ENCODE measurements at regions not wholly inside any gene's neighbourhood (a gene's known extent, or its start where the extent isn't known, plus 50 kb on each side); places are given as distances from the start of the nearest gene placed in this dataset.

DNA sequence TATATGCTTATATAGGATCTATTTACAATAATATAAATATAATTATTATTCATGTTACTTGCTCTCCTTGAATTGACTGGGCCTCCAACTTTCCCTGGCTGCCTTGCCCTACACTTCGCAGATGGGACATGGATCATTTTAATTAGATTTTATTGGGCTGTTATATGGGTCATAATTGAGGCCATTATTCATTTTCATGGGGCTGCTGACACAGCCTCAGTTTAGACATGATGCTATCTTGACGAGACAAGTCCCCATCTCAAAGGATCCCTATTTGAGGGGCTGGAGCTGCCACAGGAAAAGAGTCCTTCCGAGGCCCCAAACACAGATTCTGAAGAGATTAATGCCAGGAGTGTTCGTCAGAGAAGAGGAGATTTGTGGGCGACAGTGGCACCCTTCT is 170.4 kb downstream of the DHX35 start:
- Histone ChIP-seq H3K4me3 (ENCODE audit: low read length in 2 of 2) (no peak overlapping the region), H3K4me1 (ENCODE audit: control insufficient read depth, insufficient read depth, low read length) (no peaks in the 10 kb centered on the region), H3K27ac (ENCODE audit: low read length) (no peak overlapping the region)

DNA sequence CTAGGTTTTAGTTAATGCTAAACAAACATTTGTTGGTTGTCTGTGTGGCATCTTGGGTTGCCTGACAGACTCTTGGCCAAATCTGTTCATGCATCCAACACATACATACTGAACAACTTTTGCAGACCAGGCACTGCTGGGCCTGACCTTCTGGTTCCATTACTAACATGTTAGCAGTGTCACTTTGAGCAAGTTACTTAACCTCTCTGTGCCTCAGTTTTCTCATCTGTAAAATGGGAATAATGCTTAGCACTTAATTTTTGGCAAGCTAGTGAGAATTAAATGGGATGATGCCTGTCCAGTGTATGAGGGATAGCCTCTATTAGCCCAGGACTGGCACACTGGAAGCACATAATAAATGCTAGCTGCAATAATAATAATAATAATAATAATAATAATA is 169.9 kb downstream of the DHX35 start:
- Histone ChIP-seq H3K27ac (ENCODE audit: low read length) (no peak overlapping the region), H3K27me3 (ENCODE audit: control insufficient read depth in 1 of 2, insufficient read depth in 2 of 2, low read length in 2 of 2) (no peaks in the 10 kb centered on the region), H3K4me3 (ENCODE audit: low read length in 2 of 2) (no peak overlapping the region), H3K9ac (ENCODE audit: low read length in 2 of 2) (no peak overlapping the region), H3K9me3 (ENCODE audit: control insufficient read depth in 2 of 2, low read length in 2 of 2) (peaks cover 0 to 2% of the 10 kb centered on the region in 2 donors), H3K36me3 (ENCODE audit: control insufficient read depth in 2 of 2, insufficient read depth in 2 of 2, low read length in 2 of 2) (no peaks in the 10 kb centered on the region), H3K4me1 (ENCODE audit: control insufficient read depth, insufficient read depth, low read length) (no peaks in the 10 kb centered on the region)

More for the DNA sequence above, 170.4 kb downstream of the DHX35 start:
- no peaks in the 10 kb centered on the region for H3K27me3 ChIP-seq (ENCODE audit: control insufficient read depth in 1 of 2, insufficient read depth in 2 of 2, low read length in 2 of 2)
- peaks cover 0 to 2% of the 10 kb centered on the region in 2 donors for H3K9me3 ChIP-seq (ENCODE audit: control insufficient read depth in 2 of 2, low read length in 2 of 2)
- no peaks in the 10 kb centered on the region for H3K36me3 ChIP-seq (ENCODE audit: control insufficient read depth in 2 of 2, insufficient read depth in 2 of 2, low read length in 2 of 2)
- no peak overlapping the region for H3K9ac ChIP-seq (ENCODE audit: low read length in 2 of 2)

DNA sequence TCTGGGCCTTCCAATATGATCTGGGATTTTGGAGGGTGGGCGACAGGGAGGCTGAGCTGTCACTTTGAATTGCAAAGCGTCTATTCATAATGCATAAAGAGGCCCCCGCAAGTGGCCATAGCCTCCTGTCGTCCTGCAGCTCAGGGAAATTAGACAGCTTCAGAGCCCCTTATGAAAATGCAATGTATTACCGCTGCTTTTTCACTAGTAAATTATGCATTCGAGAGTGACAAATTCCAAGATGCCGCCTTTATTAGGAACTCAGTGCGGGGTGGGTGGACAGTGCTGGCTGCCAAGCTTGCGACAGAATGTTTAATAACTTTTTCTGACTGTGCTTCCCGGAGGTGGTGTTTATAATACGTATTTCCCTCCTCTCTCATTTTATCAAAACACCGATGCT is 168.5 kb downstream of the DHX35 start:
- peaks cover 0 to 2% of the 10 kb centered on the region in 2 donors for H3K27me3 ChIP-seq (ENCODE audit: control insufficient read depth in 1 of 2, insufficient read depth in 2 of 2, low read length in 2 of 2)
- no peak overlapping the region for H3K27ac ChIP-seq (ENCODE audit: low read length)
- H3K36me3 ChIP-seq (ENCODE audit: control insufficient read depth in 2 of 2, insufficient read depth in 2 of 2, low read length in 2 of 2) = no peaks in the 10 kb centered on the region
- H3K9ac ChIP-seq (ENCODE audit: low read length in 2 of 2) = no peak overlapping the region
- no peaks in the 10 kb centered on the region for H3K4me1 ChIP-seq (ENCODE audit: control insufficient read depth, insufficient read depth, low read length)
- H3K4me3 ChIP-seq (ENCODE audit: low read length in 2 of 2) = no peak overlapping the region
- H3K9me3 ChIP-seq (ENCODE audit: control insufficient read depth in 2 of 2, low read length in 2 of 2) = peaks cover 0 to 6% of the 10 kb centered on the region in 2 donors

DNA sequence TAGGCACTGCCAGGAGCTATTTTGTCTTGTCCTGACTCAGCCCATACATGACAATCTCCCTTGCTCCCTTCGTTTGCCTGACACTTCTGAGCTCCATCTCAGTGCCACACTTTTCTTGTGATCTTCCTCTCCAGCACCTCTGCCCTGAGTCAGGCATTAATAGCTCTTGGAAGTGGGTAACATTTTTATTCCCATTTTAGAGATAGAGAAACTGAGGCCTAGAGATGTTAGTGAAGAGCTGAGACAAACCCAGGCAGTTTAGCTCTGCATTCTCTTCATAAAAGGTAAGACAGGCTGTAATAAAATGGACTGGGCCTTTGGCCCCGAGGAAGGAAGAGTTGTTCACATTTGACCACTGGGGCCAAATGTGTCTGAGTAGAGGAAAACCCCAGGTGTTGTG is 167.4 kb downstream of the DHX35 start:
- no peak overlapping the region for H3K9ac ChIP-seq (ENCODE audit: low read length in 2 of 2)
- H3K36me3 ChIP-seq (ENCODE audit: control insufficient read depth in 2 of 2, insufficient read depth in 2 of 2, low read length in 2 of 2) = no peaks in the 10 kb centered on the region
- H3K27ac ChIP-seq (ENCODE audit: low read length) = no peak overlapping the region
- H3K4me1 ChIP-seq (ENCODE audit: control insufficient read depth, insufficient read depth, low read length) = no peaks in the 10 kb centered on the region
- peaks cover 0 to 11% of the 10 kb centered on the region in 2 donors for H3K9me3 ChIP-seq (ENCODE audit: control insufficient read depth in 2 of 2, low read length in 2 of 2)
- H3K27me3 ChIP-seq (ENCODE audit: control insufficient read depth in 1 of 2, insufficient read depth in 2 of 2, low read length in 2 of 2) = peaks cover 0 to 2% of the 10 kb centered on the region in 2 donors
- no peak overlapping the region for H3K4me3 ChIP-seq (ENCODE audit: low read length in 2 of 2)

DNA sequence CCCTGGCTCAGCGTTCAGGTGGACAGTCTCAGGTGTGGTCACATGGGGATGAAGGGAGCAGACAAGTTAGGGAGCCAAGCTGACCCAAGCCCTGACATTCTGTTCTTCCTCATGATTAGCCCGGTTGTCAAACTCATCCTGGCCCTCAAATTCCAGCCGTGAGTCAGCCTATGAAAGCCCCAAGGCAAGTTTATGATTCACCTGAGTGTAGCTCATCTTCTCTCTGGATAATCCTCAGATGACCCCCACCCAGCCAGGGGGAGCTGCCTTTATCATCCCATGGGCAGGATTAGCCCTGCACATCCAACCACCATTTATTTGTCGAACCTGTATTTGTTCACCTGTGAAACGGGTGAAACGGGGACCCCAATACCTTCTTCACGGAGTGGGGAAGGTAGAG is 161.9 kb downstream of the DHX35 start:
- Histone ChIP-seq H3K27me3 (ENCODE audit: control insufficient read depth in 1 of 2, insufficient read depth in 2 of 2, low read length in 2 of 2) (peaks cover 0 to 12% of the 10 kb centered on the region in 2 donors), H3K9ac (ENCODE audit: low read length in 2 of 2) (no peak overlapping the region), H3K36me3 (ENCODE audit: control insufficient read depth in 2 of 2, insufficient read depth in 2 of 2, low read length in 2 of 2) (no peaks in the 10 kb centered on the region)

DNA sequence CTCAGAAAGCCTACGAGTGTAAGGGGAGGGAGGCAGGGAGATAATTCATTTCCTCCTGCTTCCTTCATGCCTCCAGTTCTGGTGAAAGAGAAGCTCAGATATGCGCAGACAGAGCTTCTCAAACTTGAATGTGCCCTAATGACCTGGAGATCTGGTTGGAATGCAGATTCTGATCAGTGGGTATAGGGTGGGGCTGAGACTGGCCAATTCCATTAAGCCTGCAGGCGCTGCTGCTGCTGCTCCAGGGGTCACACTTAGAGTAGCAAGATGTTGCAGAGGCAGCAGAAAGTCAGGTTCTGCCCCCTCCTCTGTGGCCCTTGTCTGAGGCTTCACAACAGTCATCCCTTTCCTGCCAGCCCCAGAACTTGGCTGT is 161.0 kb downstream of the DHX35 start:
- Histone ChIP-seq H3K27me3 (ENCODE audit: control insufficient read depth in 1 of 2, insufficient read depth in 2 of 2, low read length in 2 of 2) (peaks cover 0 to 12% of the 10 kb centered on the region in 2 donors), H3K4me1 (ENCODE audit: control insufficient read depth, insufficient read depth, low read length) (no peaks in the 10 kb centered on the region), H3K27ac (ENCODE audit: low read length) (no peak overlapping the region), H3K36me3 (ENCODE audit: control insufficient read depth in 2 of 2, insufficient read depth in 2 of 2, low read length in 2 of 2) (no peaks in the 10 kb centered on the region), H3K9me3 (ENCODE audit: control insufficient read depth in 2 of 2, low read length in 2 of 2) (peaks cover 0 to 9% of the 10 kb centered on the region in 2 donors), H3K4me3 (ENCODE audit: low read length in 2 of 2) (no peak overlapping the region), H3K9ac (ENCODE audit: low read length in 2 of 2) (no peak overlapping the region)

More for the DNA sequence above, 161.9 kb downstream of the DHX35 start:
- Histone ChIP-seq H3K9me3 (ENCODE audit: control insufficient read depth in 2 of 2, low read length in 2 of 2) (peaks cover 0 to 9% of the 10 kb centered on the region in 2 donors), H3K4me3 (ENCODE audit: low read length in 2 of 2) (no peak overlapping the region), H3K4me1 (ENCODE audit: control insufficient read depth, insufficient read depth, low read length) (no peaks in the 10 kb centered on the region), H3K27ac (ENCODE audit: low read length) (no peak overlapping the region)

DNA sequence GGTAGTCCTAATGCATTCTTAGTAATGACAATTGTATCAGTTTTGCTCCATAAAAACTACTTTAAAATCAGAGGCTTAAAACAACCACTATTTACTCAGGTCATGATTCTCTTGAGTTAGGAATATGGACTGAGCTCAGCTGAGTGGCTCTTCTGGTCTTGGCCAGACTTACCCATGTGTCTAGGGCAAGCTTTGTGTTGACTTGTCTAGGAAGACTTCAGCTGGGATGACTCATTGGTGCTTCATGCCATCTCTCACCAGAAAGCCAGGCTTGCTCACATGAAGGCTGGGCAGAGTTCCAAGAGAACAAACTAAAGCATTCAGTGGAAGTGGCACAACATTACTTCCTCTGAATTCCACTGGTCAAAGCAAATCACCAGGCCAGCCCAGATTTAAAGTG is 155.3 kb downstream of the DHX35 start:
- Histone ChIP-seq H3K9ac (ENCODE audit: low read length in 2 of 2) (no peak overlapping the region), H3K9me3 (ENCODE audit: control insufficient read depth in 2 of 2, low read length in 2 of 2) (peaks cover 0 to 13% of the 10 kb centered on the region in 2 donors), H3K27ac (ENCODE audit: low read length) (no peak overlapping the region), H3K27me3 (ENCODE audit: control insufficient read depth in 1 of 2, insufficient read depth in 2 of 2, low read length in 2 of 2) (peaks cover 6 to 10% of the 10 kb centered on the region in 2 donors), H3K4me1 (ENCODE audit: control insufficient read depth, insufficient read depth, low read length) (no peaks in the 10 kb centered on the region), H3K36me3 (ENCODE audit: control insufficient read depth in 2 of 2, insufficient read depth in 2 of 2, low read length in 2 of 2) (no peaks in the 10 kb centered on the region), H3K4me3 (ENCODE audit: low read length in 2 of 2) (no peak overlapping the region)

DNA sequence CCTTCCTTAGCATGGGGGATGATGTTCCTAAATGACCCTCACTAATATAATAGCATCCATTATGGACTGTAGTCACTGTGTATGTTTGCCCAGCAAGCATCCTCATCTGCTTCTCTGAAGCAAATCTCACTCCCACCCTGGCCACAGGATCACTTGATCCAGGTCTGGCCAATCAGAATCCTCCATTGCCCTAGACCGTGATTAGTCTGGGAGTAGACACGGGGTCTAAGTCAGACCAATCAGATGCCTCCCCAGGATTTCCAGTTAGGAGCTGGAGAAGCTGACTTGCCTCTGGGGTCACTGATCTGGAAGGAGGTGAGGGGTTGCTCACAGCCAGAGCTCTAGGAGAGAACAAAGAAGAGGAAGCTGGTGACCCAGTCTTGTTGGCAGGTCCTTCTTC is 153.9 kb downstream of the DHX35 start:
- no peaks in the 10 kb centered on the region for H3K4me1 ChIP-seq (ENCODE audit: control insufficient read depth, insufficient read depth, low read length)
- no peaks in the 10 kb centered on the region for H3K36me3 ChIP-seq (ENCODE audit: control insufficient read depth in 2 of 2, insufficient read depth in 2 of 2, low read length in 2 of 2)
- H3K27ac ChIP-seq (ENCODE audit: low read length) = no peak overlapping the region
- H3K9me3 ChIP-seq (ENCODE audit: control insufficient read depth in 2 of 2, low read length in 2 of 2) = peaks cover 0 to 13% of the 10 kb centered on the region in 2 donors
- H3K9ac ChIP-seq (ENCODE audit: low read length in 2 of 2) = no peak overlapping the region
- H3K4me3 ChIP-seq (ENCODE audit: low read length in 2 of 2) = no peak overlapping the region
- peaks cover 7 to 15% of the 10 kb centered on the region in 2 donors for H3K27me3 ChIP-seq (ENCODE audit: control insufficient read depth in 1 of 2, insufficient read depth in 2 of 2, low read length in 2 of 2)

DNA sequence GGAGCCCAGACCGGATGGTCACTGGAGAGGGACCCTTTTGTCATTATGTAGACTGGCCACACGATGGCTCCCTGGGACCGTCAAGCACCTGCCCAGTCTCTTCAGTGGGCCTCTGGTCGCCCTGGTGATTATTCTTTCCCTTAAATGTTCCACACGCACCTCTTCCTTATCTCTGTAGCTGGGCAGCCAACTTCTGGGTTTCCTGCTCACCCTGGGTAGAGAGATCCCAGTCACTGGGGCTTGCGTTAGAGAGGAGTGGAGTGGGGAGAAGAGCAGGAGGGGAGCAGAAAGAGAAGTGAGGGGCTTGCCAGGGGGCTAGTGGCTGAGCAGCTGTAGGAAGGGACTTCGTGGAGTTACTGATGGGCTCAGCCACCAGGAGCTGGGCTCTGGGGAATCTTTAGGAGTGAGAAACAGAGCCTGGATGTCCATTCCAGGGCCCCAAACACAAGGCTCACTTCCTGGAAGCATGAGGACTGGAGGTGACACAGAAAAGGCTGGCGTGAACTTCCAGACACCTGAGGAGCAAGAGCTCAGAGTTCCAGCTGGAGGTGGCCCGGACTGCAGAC is 150.1 kb downstream of the DHX35 start:
- Histone ChIP-seq H3K27me3 (ENCODE audit: control insufficient read depth in 1 of 2, insufficient read depth in 2 of 2, low read length in 2 of 2) (peaks cover 19 to 34% of the 10 kb centered on the region in 2 donors), H3K4me1 (ENCODE audit: control insufficient read depth, insufficient read depth, low read length) (no peaks in the 10 kb centered on the region), H3K9me3 (ENCODE audit: control insufficient read depth in 2 of 2, low read length in 2 of 2) (peaks cover 0 to 9% of the 10 kb centered on the region in 2 donors), H3K36me3 (ENCODE audit: control insufficient read depth in 2 of 2, insufficient read depth in 2 of 2, low read length in 2 of 2) (no peaks in the 10 kb centered on the region), H3K4me3 (ENCODE audit: low read length in 2 of 2) (no peak overlapping the region), H3K27ac (ENCODE audit: low read length) (no peak overlapping the region), H3K9ac (ENCODE audit: low read length in 2 of 2) (no peak overlapping the region)

DNA sequence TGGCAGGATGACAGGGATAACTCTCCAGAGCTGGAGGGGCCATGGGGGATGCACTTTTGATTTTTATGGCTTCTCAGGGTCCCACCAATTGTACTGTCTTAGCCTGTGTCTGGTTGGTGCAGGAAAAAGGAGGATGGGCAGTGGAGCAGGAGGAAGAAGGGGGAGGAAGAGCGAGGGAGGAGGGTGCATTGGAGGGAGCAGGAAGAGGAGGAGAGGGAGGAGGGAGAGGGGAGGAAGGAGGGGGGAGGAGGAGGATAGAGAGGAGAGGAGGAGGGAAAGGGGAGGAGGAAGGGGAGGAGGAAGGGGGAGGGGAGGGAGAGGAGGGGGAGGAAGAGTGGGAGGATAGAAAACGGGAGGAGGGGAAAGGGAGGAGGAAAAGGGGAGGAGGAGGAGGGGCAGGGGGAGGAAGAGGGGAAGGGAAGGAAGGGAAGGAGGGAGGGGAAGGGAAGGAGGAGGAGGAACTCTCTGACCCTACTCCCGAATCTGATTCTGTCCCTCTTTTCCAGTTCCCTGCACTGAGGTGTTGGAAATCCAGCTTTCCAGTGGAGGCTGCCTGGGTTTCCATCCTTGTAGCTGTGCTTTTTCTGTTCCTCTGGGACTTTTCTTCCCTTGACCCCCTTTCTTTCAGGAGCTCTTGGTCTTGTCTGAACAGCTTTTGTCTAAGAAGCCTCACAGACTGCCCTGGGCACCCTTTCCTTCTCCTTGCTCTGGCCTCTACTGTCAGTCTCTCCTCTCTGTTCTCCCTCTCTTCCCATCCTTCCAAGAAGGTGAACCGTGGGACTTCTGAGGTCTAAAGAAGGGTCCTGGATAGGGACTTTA is 149.4 kb downstream of the DHX35 start:
- H3K36me3 ChIP-seq (ENCODE audit: control insufficient read depth in 2 of 2, insufficient read depth in 2 of 2, low read length in 2 of 2) = no peaks in the 10 kb centered on the region
- H3K4me3 ChIP-seq (ENCODE audit: low read length in 2 of 2) = no peak overlapping the region
- peaks cover 22 to 34% of the 10 kb centered on the region in 2 donors for H3K27me3 ChIP-seq (ENCODE audit: control insufficient read depth in 1 of 2, insufficient read depth in 2 of 2, low read length in 2 of 2)
- no peak overlapping the region for H3K27ac ChIP-seq (ENCODE audit: low read length)
- no peaks in the 10 kb centered on the region for H3K4me1 ChIP-seq (ENCODE audit: control insufficient read depth, insufficient read depth, low read length)
- H3K9me3 ChIP-seq (ENCODE audit: control insufficient read depth in 2 of 2, low read length in 2 of 2) = peaks cover 0 to 6% of the 10 kb centered on the region in 2 donors
- no peak overlapping the region for H3K9ac ChIP-seq (ENCODE audit: low read length in 2 of 2)

DNA sequence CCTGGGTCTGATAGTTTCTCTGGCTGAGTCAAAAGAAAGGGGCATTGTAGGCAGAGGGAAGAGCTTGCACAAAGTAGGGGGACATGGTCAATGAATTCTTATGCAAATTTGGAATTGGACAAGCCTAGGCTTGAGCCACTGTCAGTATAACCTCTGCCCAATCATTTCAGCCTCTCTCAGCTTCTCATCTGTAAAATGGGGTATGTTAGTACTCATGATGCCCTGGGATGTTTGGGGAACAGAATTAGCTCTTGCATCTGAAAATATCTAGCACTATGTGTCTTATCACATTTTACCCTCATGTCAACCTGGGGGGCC is 148.6 kb downstream of the DHX35 start:
- H3K4me3 ChIP-seq (ENCODE audit: low read length in 2 of 2) = no peak overlapping the region
- no peak overlapping the region for H3K27ac ChIP-seq (ENCODE audit: low read length)
- no peak overlapping the region for H3K9ac ChIP-seq (ENCODE audit: low read length in 2 of 2)
- no peaks in the 10 kb centered on the region for H3K36me3 ChIP-seq (ENCODE audit: control insufficient read depth in 2 of 2, insufficient read depth in 2 of 2, low read length in 2 of 2)
- no peaks in the 10 kb centered on the region for H3K4me1 ChIP-seq (ENCODE audit: control insufficient read depth, insufficient read depth, low read length)
- peaks cover 5% of the 10 kb centered on the region in 2 donors for H3K9me3 ChIP-seq (ENCODE audit: control insufficient read depth in 2 of 2, low read length in 2 of 2)
- peaks cover 27 to 34% of the 10 kb centered on the region in 2 donors for H3K27me3 ChIP-seq (ENCODE audit: control insufficient read depth in 1 of 2, insufficient read depth in 2 of 2, low read length in 2 of 2)
